Astrocyte of the spinal cord (primary cell): ENCODE measurements at regions not wholly inside any gene's neighbourhood (a gene's known extent, or its start where the extent isn't known, plus 50 kb on each side); places are given as distances from the start of the nearest gene placed in this dataset.

Experiments used
- DNase-seq: peaks from one replicate; pipeline ENCODE4 v3.0.0; 2011; ENCODE audit warnings: low read depth, low spot score
- H3K4me3 ChIP-seq: 2 replicates; pipeline ENCODE4 v1.5.1; 2011; ENCODE audit warnings: low read depth, mild to moderate bottlenecking, low read length, moderate library complexity
- in situ Hi-C: cut with HindIII; loops from 2 replicates; pipeline ENCODE4 v1.10.0; 2017; ENCODE audit warnings: low sequenced_read_pairs
- TF ChIP-seq, protein P1 (sequence below): IDR thresholded peaks from 2 replicates; pipeline ENCODE4 v1.5.1; 2012; ENCODE audit warnings: low read depth, mild to moderate bottlenecking, low read length, inconsistent platforms

- no peak for DNase-seq
- TF ChIP-seq, protein P1, sequence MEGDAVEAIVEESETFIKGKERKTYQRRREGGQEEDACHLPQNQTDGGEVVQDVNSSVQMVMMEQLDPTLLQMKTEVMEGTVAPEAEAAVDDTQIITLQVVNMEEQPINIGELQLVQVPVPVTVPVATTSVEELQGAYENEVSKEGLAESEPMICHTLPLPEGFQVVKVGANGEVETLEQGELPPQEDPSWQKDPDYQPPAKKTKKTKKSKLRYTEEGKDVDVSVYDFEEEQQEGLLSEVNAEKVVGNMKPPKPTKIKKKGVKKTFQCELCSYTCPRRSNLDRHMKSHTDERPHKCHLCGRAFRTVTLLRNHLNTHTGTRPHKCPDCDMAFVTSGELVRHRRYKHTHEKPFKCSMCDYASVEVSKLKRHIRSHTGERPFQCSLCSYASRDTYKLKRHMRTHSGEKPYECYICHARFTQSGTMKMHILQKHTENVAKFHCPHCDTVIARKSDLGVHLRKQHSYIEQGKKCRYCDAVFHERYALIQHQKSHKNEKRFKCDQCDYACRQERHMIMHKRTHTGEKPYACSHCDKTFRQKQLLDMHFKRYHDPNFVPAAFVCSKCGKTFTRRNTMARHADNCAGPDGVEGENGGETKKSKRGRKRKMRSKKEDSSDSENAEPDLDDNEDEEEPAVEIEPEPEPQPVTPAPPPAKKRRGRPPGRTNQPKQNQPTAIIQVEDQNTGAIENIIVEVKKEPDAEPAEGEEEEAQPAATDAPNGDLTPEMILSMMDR, result no peak
- H3K4me3 ChIP-seq, result no peak overlapping the region
- in situ Hi-C loops, result no loop called here
These were observed 269.5 kb downstream of the PCDH20 start for GRCh38 chr13:61146158-61146557.

DNA sequence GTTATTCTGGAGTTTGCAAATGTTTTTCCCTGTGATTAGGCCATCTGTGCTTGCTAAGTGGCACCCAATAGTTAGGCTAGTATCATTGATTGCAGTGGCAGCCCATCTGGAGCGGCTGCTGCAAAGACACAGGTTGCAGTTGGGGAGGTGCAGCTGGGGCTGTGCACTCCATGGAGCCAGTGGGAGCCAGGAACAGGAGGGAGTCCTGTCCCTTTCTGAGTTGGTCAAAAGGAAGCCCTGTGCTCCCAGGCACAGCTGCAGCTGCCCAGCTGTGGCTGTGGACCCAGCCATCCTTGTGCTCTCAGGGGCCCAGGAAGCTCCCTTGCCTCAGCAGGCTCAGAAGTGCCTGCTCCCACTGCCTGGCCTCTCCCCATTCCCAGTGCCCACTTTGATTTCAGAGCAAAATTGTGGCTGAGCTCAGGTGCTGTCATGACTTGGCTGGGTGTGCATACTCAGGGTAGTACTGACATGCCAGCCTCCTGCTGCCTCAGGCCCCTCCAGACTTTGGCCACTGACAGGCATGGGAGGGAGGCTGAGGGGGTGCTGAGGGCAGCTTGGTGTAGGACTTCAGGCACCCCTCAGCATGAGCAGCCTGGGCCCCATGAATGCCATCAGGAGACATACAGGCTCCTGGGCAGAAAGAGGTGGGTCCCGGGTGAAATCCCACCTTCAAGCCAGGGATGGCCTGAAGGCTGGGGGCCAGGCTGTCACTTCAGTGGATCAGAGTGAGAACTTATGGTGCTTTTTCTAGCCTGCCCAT, 270.6 kb downstream of the PCDH20 start:
- TF ChIP-seq, protein P1, result no peak
- no peak overlapping the region for H3K4me3 ChIP-seq
- DNase-seq, result no peak
- in situ Hi-C loops, result no loop called here

DNA sequence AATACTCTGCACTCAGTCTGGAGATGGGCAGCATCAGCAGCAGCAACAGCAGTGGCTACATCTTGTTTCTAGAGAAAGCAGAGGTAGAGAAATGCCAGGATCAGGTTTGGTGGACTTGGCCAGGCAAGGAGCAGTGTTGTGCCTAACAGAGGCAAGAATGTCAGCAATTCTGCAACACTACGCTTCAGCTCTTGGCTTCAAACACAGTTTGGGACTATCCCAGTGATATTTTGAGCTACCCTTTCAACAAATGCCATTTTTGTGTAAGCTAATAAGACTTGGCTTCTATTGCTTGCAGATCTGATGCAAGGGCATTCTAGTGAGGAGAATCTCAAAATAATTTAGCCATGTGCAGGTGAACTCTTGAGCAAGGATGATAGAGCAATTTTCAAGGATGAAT, 271.3 kb downstream of the PCDH20 start:
- no peak for DNase-seq
- in situ Hi-C loops, result no loop called here
- TF ChIP-seq, protein P1, result no peak
- no peak overlapping the region for H3K4me3 ChIP-seq

- no peak overlapping the region for H3K4me3 ChIP-seq
- no peak for DNase-seq
- TF ChIP-seq, protein P1, result no peak
- in situ Hi-C loops, result no loop called here
These were observed 273.1 kb downstream of the PCDH20 start for GRCh38 chr13:61142506-61142905.

DNA sequence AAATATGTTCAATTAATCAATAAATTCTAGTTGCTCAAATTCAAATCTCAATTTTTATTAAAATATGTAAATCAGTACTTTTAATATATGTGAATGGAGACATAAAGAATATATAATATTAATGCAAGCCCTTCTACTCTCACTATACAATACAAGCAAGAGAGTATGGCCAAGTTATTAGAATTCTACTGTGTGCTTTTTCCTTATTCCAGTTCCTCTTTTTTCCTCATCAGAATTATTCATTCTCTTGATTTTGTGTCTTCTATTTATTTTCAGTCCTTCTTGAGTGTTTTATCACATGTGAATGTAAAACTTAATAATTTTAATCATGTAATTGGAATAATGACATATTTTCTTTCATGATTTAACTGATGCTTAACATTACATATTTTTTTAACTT, 276.8 kb downstream of the PCDH20 start:
- in situ Hi-C loops, result no loop called here
- DNase-seq, result no peak
- TF ChIP-seq, protein P1, result no peak
- H3K4me3 ChIP-seq, result no peak overlapping the region

GRCh38 chr13:61136515-61136914, 279.1 kb downstream of the PCDH20 start:
- TF ChIP-seq, protein P1, result no peak
- no peak overlapping the region for H3K4me3 ChIP-seq
- DNase-seq, result no peak
- in situ Hi-C loops, result no loop called here
